Kidney glomerular epithelial cell (primary cell): ENCODE measurements at regions not wholly inside any gene's neighbourhood (a gene's known extent, or its start where the extent isn't known, plus 50 kb on each side); places are given as distances from the start of the nearest gene placed in this dataset.

ENCODE experiments used
- DNase-seq: peaks from one replicate; lab custom pipeline; 2025; lab: John Stamatoyannopoulos, UW

- no peak for DNase-seq
Measured at GRCh38 chr10:52440612-52441285, 126.7 kb downstream of the DKK1 start.

DNA sequence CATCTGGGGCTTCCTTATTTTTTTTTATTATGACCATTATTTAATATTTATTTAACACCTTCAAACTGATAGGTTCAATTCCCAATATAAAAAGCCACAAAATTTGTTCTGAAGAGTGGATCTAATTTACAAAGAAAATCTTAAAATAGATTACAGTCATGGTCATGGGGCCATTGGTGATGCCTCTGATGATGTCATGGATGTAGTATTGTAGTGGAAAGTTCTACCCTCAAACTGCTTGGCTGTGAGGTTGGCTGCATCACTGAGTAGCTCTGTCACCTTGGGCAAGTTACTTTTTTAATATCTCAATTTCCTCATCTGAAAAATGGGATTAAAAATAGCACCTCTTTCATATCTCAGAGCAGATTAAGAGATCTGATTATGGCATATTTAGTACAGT, 128.5 kb downstream of the DKK1 start:
- no peak for DNase-seq

GRCh38 chr10:52443419-52444388, 129.6 kb downstream of the DKK1 start:
- peak; percentile 5 for DNase-seq

DNA sequence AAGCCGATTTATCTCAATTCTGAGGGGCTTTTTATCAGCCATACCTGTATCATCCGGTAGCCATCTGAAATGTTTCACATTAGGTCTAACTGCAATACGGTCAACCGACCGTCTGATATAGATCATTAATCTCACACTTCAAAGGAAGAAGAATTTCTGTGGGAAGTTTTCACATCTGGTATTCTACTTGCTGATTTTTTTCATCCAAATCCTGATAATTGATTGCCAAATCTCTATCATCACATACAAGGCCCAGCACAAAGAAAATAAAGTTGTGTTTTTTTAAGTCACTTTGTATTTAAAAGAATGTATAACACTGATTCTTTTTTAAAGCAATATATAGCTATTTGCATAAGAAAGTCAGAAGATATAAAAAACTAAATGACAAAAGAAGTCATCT, 132.3 kb downstream of the DKK1 start:
- no peak for DNase-seq

DNA sequence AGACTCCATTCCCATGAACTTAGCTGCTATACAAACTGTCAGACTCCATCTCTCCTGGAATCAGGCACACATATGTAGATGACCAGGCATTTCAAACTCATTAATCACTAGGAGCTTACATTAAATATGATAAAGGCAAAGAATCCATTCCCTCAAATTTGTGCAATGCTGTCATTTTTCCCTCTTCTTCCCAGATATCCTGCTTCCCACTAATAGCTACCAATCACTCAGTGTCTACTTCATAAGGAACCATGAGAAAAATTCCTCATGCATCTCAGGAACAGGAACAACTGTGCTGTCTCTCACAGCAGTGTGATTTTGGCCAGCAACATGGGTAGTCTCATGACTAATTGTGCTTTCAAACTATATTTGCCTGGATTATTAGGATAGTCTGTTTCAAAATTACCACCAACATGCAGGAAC, 133.9 kb downstream of the DKK1 start:
- no peak for DNase-seq

DNA sequence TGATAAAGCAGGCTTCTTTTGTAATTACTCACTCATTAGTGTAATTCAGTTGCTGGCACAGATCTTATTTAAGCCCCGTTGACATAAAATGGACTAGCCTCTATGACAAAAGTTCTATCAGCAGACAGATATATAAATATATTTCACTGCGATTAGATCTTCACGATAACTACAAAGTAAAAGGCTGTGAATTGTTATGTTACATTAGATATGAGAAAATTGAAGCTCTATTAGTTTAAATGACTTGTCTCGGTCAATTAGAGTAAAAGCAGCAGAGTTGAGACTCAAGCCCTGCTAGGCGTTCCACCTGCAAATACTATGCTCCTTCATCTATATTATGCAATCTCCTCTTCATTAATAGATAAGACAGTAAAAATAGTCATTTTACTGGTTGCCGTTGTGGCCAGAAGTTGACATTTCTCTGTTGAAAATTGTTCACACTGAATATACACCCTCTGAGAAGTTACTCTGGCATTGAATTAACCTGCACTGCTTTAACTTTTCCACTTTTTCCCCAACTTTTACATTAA, 136.7 kb downstream of the DKK1 start:
- DNase-seq, result no peak

DNA sequence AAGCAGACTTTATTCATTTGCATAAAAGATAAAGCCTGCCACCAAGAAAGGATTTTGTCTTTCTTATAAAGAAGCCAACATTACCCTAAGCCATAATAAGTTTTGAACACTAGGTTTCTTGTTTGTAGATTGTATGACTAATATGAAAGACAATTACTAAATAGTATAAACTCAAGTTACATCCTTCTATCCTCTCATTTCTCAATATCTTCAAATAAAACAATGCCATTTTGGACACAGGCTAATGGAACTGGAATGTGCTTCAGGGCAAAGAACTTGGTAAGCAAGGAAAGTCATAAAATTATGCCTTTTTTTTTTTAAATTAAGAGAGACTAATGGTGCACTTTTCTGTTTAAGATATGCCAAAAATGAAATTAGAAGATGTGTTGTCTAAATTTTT, 137.7 kb downstream of the DKK1 start:
- no peak for DNase-seq

- DNase-seq, result no peak
Measured at GRCh38 chr10:52452600-52453493, 138.8 kb downstream of the DKK1 start.

DNA sequence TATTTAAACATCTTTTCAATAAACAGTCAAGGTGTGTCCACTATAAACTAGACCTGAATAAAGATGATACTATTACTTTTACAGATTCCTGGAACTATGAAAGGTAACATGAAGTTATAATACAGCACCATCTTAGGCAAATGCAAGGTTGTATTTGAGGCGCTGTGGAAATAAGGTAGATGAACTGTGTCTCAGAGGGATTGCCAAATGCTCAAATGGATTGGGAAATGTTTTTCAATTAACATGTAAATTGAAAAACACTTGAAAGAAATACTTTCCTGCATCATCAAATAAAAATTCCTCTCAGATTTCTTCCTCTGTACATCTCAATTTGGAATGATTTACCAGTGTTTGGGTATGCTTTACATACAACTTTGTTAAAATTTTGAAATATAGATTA, 139.4 kb downstream of the DKK1 start:
- DNase-seq, result no peak

DNA sequence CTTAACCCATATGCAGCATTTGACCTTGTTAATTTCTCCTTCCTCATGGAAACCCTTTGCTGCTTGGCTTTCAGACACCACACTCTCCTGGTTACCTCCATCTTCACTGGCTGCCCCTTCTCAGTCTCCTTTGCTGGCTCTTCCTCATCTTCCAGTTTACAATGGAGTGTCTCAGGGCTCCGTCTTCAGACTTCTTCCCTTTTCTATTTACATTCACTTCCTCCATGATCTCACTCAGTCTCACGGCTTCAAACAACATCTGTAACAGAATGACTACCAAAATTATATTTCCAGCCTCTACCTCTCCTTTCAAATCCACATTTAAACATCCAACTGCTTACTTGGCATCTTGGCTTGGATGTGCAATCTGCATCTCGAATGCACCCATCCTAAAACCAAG, 140.4 kb downstream of the DKK1 start:
- DNase-seq, result no peak

GRCh38 chr10:52455098-52455497, 141.0 kb downstream of the DKK1 start:
- DNase-seq, result no peak

GRCh38 chr10:52459097-52459496, 145.0 kb downstream of the DKK1 start:
- no peak for DNase-seq

GRCh38 chr10:52463826-52464225, 149.7 kb downstream of the DKK1 start:
- no peak for DNase-seq

- no peak for DNase-seq
Measured at GRCh38 chr10:52464368-52465124, 150.5 kb downstream of the DKK1 start.

DNA sequence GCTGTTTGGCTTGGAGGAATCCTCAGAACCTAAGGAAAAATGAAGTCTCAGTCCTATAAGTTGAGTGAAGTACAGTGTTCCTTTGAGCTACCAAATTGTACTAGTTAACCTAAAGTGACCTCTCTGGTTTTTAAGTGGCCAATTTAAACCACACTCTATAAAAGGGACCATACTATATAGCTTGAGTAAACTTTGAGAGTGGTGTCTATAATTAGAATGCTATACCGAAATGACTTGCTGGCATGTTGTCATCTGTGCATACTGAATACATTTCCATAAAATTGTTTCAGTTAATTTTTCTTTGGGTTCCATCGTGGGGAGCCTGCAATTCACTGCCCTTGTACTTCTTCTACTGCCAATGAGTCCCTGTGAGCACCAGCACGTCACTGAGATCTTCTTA, 151.1 kb downstream of the DKK1 start:
- DNase-seq, result no peak

GRCh38 chr10:52466464-52466863, 152.4 kb downstream of the DKK1 start:
- no peak for DNase-seq

DNA sequence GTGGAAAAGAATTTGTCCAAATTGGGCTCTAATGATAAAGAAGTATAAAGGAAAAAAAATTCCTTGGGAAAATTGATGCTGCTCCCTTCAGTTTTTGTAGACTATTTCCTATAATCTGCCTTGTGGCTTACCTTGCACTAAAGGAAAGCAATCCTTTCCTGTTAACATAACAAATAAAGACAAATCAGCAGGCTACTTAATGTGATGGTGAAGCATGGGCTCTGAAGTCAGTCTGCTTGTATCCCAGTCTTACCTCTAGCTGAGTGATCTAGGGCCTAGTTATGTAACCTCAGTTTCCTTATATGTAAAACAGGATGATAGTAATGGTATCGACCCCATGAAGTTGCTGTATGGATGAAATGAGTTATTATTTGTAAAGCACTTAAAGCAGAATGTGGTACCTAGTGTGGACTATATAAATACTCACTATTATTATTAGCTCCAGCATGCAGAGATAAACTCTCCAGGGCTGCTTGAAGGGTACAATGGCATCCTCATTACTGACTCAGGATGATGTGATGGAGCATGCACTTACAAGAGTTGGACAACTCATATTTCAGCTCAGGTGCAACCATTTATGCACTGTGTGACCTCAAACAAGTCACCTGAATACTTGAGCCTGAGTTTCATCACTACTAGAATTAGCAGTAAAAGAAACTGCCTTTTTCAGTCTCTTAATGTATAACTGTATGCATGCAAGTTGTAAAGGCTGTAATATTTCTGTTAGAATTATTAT, 156.1 kb downstream of the DKK1 start:
- DNase-seq, result no peak

DNA sequence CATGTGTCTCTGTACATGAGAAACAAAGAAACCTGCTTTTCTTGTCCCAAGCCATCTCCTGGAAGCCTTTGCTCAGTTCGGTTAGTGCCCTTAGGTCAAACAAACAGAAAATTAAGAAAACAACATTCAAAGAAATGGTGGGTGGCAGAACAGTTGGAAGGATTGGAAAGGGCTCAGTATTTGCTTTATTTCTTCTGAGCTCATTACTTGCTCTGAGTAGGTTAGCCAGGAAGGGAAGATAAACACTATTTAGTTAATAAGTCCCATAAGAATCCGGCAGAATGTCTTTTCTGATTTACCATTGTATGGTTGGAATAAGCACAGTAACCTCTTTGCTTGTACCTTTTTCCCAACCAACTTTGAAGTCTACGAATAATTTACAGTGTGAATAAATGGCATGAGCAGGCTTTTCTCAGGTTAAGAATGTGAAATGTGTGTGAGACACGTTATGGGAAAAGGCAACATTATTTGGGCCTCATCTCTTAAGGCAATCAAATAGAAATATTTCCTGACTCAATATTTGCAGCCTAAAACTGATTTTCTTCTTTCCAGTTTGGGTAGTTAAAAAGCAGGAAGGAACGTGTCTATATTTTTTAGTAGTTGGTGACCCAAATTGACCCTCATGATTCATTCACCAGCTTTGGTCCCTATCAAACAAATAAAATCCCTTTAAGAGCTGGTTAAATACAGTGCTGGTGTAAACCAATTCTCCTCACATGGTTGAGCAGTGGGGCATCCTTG, 158.5 kb downstream of the DKK1 start:
- no peak for DNase-seq

GRCh38 chr10:52474265-52474664, 160.2 kb downstream of the DKK1 start:
- no peak for DNase-seq

GRCh38 chr10:52477305-52477704, 163.2 kb downstream of the DKK1 start:
- no peak for DNase-seq
